Skeletal muscle satellite cell (primary cell): ENCODE measurements at regions not wholly inside any gene's neighbourhood (a gene's known extent, or its start where the extent isn't known, plus 50 kb on each side); places are given as distances from the start of the nearest gene placed in this dataset.

Source experiments
- H3K27me3 ChIP-seq: 2 replicates; pipeline ENCODE4 v1.7.0; 2013; ENCODE audit warnings: low read length; ENCODE audit not compliant: control insufficient read depth, insufficient read depth
- H3K36me3 ChIP-seq: 2 replicates; pipeline ENCODE4 v1.7.0; 2013; ENCODE audit warnings: mild to moderate bottlenecking, control low read depth, low read length; ENCODE audit not compliant: insufficient read depth
- H3K4me1 ChIP-seq: 2 replicates; pipeline ENCODE4 v1.7.0; 2013; ENCODE audit warnings: low read length; ENCODE audit not compliant: control insufficient read depth, insufficient read depth
- H3K4me2 ChIP-seq: 2 replicates; pipeline ENCODE4 v1.7.0; 2013; ENCODE audit warnings: mild to moderate bottlenecking, low read length
- H3K4me3 ChIP-seq: 2 replicates; pipeline ENCODE4 v1.7.0; 2013; ENCODE audit warnings: low read length
- H3K9ac ChIP-seq: 2 replicates; pipeline ENCODE4 v1.7.0; 2013; ENCODE audit warnings: mild to moderate bottlenecking, low read depth, low read length, moderate library complexity
- H3K9me3 ChIP-seq: replicated peaks from 2 replicates; pipeline ENCODE4 v1.7.0; 2013; ENCODE audit warnings: mild to moderate bottlenecking, control low read depth, low read length

- Histone ChIP-seq H3K9ac (no peak overlapping the region), H3K4me2 (no peak overlapping the region), H3K4me3 (no peak overlapping the region), H3K36me3 (peaks cover 41% of the 10 kb centered on the region), H3K27me3 (no peaks in the 10 kb centered on the region), H3K4me1 (peaks cover 8% of the 10 kb centered on the region), H3K9me3 (peaks cover 7% of the 10 kb centered on the region)
Observed at GRCh38 chr16:85182774-85183173, 70.5 kb upstream of the CIBAR2 start.

- no peak overlapping the region for H3K4me3 ChIP-seq
- H3K9ac ChIP-seq, result no peak overlapping the region
- H3K9me3 ChIP-seq, result peaks cover 7% of the 10 kb centered on the region
- H3K27me3 ChIP-seq, result no peaks in the 10 kb centered on the region
- peaks cover 39% of the 10 kb centered on the region for H3K36me3 ChIP-seq
- H3K4me1 ChIP-seq, result peaks cover 8% of the 10 kb centered on the region
- H3K4me2 ChIP-seq, result no peak overlapping the region
Observed at GRCh38 chr16:85183564-85183963, 71.3 kb upstream of the CIBAR2 start.

GRCh38 chr16:85184404-85184803, 72.1 kb upstream of the CIBAR2 start:
- no peak overlapping the region for H3K4me2 ChIP-seq
- H3K9ac ChIP-seq, result no peak overlapping the region
- no peaks in the 10 kb centered on the region for H3K27me3 ChIP-seq
- peaks cover 39% of the 10 kb centered on the region for H3K36me3 ChIP-seq
- peaks cover 7% of the 10 kb centered on the region for H3K9me3 ChIP-seq
- peaks cover 8% of the 10 kb centered on the region for H3K4me1 ChIP-seq
- H3K4me3 ChIP-seq, result no peak overlapping the region

- peaks cover 39% of the 10 kb centered on the region for H3K36me3 ChIP-seq
Observed at GRCh38 chr16:85185303-85186100, 73.2 kb upstream of the CIBAR2 start.

GRCh38 chr16:85187002-85187401, 74.7 kb upstream of the CIBAR2 start:
- H3K36me3 ChIP-seq, result peaks cover 39% of the 10 kb centered on the region
- peak overlapping the region; percentile 3 for H3K9ac ChIP-seq
- peaks cover 8% of the 10 kb centered on the region for H3K4me1 ChIP-seq
- H3K4me2 ChIP-seq, result no peak overlapping the region
- H3K27me3 ChIP-seq, result no peaks in the 10 kb centered on the region
- no peak overlapping the region for H3K4me3 ChIP-seq
- peaks cover 7% of the 10 kb centered on the region for H3K9me3 ChIP-seq

More at GRCh38 chr16:85185303-85186100, 73.2 kb upstream of the CIBAR2 start:
- Histone ChIP-seq H3K27me3 (no peaks in the 10 kb centered on the region), H3K4me3 (no peak overlapping the region), H3K4me1 (peaks cover 8% of the 10 kb centered on the region), H3K9ac (no peak overlapping the region), H3K4me2 (no peak overlapping the region), H3K9me3 (peaks cover 7% of the 10 kb centered on the region)

DNA sequence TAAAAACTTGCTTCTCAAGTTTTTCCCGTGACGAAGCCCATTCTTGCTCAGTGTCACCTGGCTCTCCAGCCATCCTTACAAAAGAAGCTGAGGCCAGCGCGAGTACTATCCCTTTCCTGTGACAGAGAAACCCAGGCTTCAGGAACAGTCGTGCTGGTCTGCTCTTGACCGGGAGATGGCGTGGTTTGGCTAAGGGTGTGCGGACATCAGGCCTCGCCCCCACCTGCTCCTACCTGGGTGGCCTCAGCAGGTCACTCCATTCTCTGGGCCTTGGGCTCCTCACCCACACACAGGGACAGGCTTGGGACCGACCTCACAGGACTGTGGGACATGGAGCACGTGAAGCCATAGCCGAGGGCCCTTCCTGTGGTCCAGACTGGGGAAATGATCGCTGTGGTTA, 75.2 kb upstream of the CIBAR2 start:
- H3K27me3 ChIP-seq, result no peaks in the 10 kb centered on the region
- H3K36me3 ChIP-seq, result peaks cover 36% of the 10 kb centered on the region
- H3K9me3 ChIP-seq, result peaks cover 7% of the 10 kb centered on the region
- no peak overlapping the region for H3K9ac ChIP-seq
- H3K4me2 ChIP-seq, result no peak overlapping the region
- peaks cover 8% of the 10 kb centered on the region for H3K4me1 ChIP-seq
- no peak overlapping the region for H3K4me3 ChIP-seq

- Histone ChIP-seq H3K9ac (no peak overlapping the region), H3K27me3 (no peaks in the 10 kb centered on the region), H3K9me3 (peaks cover 7% of the 10 kb centered on the region), H3K4me3 (no peak overlapping the region), H3K36me3 (peaks cover 34% of the 10 kb centered on the region), H3K4me2 (no peak overlapping the region), H3K4me1 (peaks cover 11% of the 10 kb centered on the region)
Observed at GRCh38 chr16:85187886-85188285, 75.6 kb upstream of the CIBAR2 start.

GRCh38 chr16:85188822-85189672, 76.8 kb upstream of the CIBAR2 start:
- Histone ChIP-seq H3K27me3 (no peaks in the 10 kb centered on the region), H3K4me1 (peaks cover 13% of the 10 kb centered on the region), H3K4me2 (no peak overlapping the region), H3K9ac (no peak overlapping the region), H3K9me3 (peaks cover 4% of the 10 kb centered on the region), H3K36me3 (peaks cover 22% of the 10 kb centered on the region), H3K4me3 (no peak overlapping the region)

- no peaks in the 10 kb centered on the region for H3K27me3 ChIP-seq
- no peaks in the 10 kb centered on the region for H3K9me3 ChIP-seq
- no peak overlapping the region for H3K4me3 ChIP-seq
- H3K4me1 ChIP-seq, result peaks cover 13% of the 10 kb centered on the region
- H3K36me3 ChIP-seq, result peaks cover 7% of the 10 kb centered on the region
- H3K4me2 ChIP-seq, result no peak overlapping the region
- no peak overlapping the region for H3K9ac ChIP-seq
Observed at GRCh38 chr16:85190572-85190971, 78.3 kb upstream of the CIBAR2 start.

GRCh38 chr16:85191341-85191965, 79.2 kb upstream of the CIBAR2 start:
- Histone ChIP-seq H3K9me3 (no peaks in the 10 kb centered on the region), H3K36me3 (peaks cover 3% of the 10 kb centered on the region), H3K4me3 (no peak overlapping the region), H3K4me2 (no peak overlapping the region), H3K27me3 (no peaks in the 10 kb centered on the region), H3K4me1 (peaks cover 13% of the 10 kb centered on the region), H3K9ac (no peak overlapping the region)
